ENCODE measurements at regions not wholly inside any gene's neighbourhood (a gene's known extent, or its start where the extent isn't known, plus 50 kb on each side); places are given as distances from the start of the nearest gene placed in this dataset.

GRCh38 chr9:80233906-80234305 lies 662.1 kb downstream of the TLE4 start:
- no peak overlapping the region for H3K4me3 ChIP-seq (ENCODE audit: low read depth, low read length)
- no peak overlapping the region for H3K9ac ChIP-seq (ENCODE audit: low read length)
- no peak overlapping the region for H3K27ac ChIP-seq (ENCODE audit: low read depth, low read length)
- no peaks in the 10 kb centered on the region for H3K27me3 ChIP-seq (ENCODE audit: control insufficient read depth, insufficient read depth, low read length)
- no peaks in the 10 kb centered on the region for H3K9me3 ChIP-seq (ENCODE audit: control insufficient read depth, insufficient read depth, low read depth, low read length)
- peaks cover 4% of the 10 kb centered on the region; the same call in 1 of the 2 replicates for H3K4me1 ChIP-seq (ENCODE audit: control insufficient read depth, insufficient read depth, low read length)
- no peaks in the 10 kb centered on the region for H3K36me3 ChIP-seq (ENCODE audit: control insufficient read depth, insufficient read depth, low read length)

GRCh38 chr9:80233102-80233843 lies 661.5 kb downstream of the TLE4 start:
- Histone ChIP-seq H3K36me3 (ENCODE audit: control insufficient read depth, insufficient read depth, low read length) (no peaks in the 10 kb centered on the region), H3K9me3 (ENCODE audit: control insufficient read depth, insufficient read depth, low read depth, low read length) (no peaks in the 10 kb centered on the region)

GRCh38 chr9:80231318-80232236 lies 659.8 kb downstream of the TLE4 start:
- H3K36me3 ChIP-seq (ENCODE audit: control insufficient read depth, insufficient read depth, low read length): no peaks in the 10 kb centered on the region
- peaks cover 4% of the 10 kb centered on the region; the same call in 1 of the 2 replicates for H3K4me1 ChIP-seq (ENCODE audit: control insufficient read depth, insufficient read depth, low read length)
- H3K9ac ChIP-seq (ENCODE audit: low read length): no peak overlapping the region
- H3K27me3 ChIP-seq (ENCODE audit: control insufficient read depth, insufficient read depth, low read length): no peaks in the 10 kb centered on the region
- H3K4me3 ChIP-seq (ENCODE audit: low read depth, low read length): no peak overlapping the region
- no peaks in the 10 kb centered on the region for H3K9me3 ChIP-seq (ENCODE audit: control insufficient read depth, insufficient read depth, low read depth, low read length)
- H3K27ac ChIP-seq (ENCODE audit: low read depth, low read length): no peak overlapping the region

More at GRCh38 chr9:80233102-80233843, 661.5 kb downstream of the TLE4 start:
- H3K4me1 ChIP-seq (ENCODE audit: control insufficient read depth, insufficient read depth, low read length): peaks cover 4% of the 10 kb centered on the region; the same call in 1 of the 2 replicates
- H3K27me3 ChIP-seq (ENCODE audit: control insufficient read depth, insufficient read depth, low read length): no peaks in the 10 kb centered on the region
- H3K4me3 ChIP-seq (ENCODE audit: low read depth, low read length): no peak overlapping the region
- H3K9ac ChIP-seq (ENCODE audit: low read length): no peak overlapping the region
- H3K27ac ChIP-seq (ENCODE audit: low read depth, low read length): no peak overlapping the region

- H3K9ac ChIP-seq (ENCODE audit: low read length): no peak overlapping the region
- no peak overlapping the region for H3K4me3 ChIP-seq (ENCODE audit: low read depth, low read length)
- no peaks in the 10 kb centered on the region for H3K4me1 ChIP-seq (ENCODE audit: control insufficient read depth, insufficient read depth, low read length)
- no peak overlapping the region for H3K27ac ChIP-seq (ENCODE audit: low read depth, low read length)
- no peaks in the 10 kb centered on the region for H3K27me3 ChIP-seq (ENCODE audit: control insufficient read depth, insufficient read depth, low read length)
- H3K36me3 ChIP-seq (ENCODE audit: control insufficient read depth, insufficient read depth, low read length): no peaks in the 10 kb centered on the region
- H3K9me3 ChIP-seq (ENCODE audit: control insufficient read depth, insufficient read depth, low read depth, low read length): no peaks in the 10 kb centered on the region
Measured at GRCh38 chr9:80223897-80224296, 652.1 kb downstream of the TLE4 start.

GRCh38 chr9:80222466-80223169 lies 650.9 kb downstream of the TLE4 start:
- Histone ChIP-seq H3K4me1 (ENCODE audit: control insufficient read depth, insufficient read depth, low read length) (no peaks in the 10 kb centered on the region), H3K27ac (ENCODE audit: low read depth, low read length) (no peak overlapping the region), H3K9ac (ENCODE audit: low read length) (no peak overlapping the region), H3K36me3 (ENCODE audit: control insufficient read depth, insufficient read depth, low read length) (no peaks in the 10 kb centered on the region), H3K27me3 (ENCODE audit: control insufficient read depth, insufficient read depth, low read length) (no peaks in the 10 kb centered on the region), H3K4me3 (ENCODE audit: low read depth, low read length) (no peak overlapping the region), H3K9me3 (ENCODE audit: control insufficient read depth, insufficient read depth, low read depth, low read length) (no peaks in the 10 kb centered on the region)

GRCh38 chr9:80218328-80218727 lies 646.6 kb downstream of the TLE4 start:
- H3K4me1 ChIP-seq (ENCODE audit: control insufficient read depth, insufficient read depth, low read length): no peaks in the 10 kb centered on the region
- H3K27ac ChIP-seq (ENCODE audit: low read depth, low read length): no peak overlapping the region
- 0 out of 2 replicates have a peak, but pooled peaks cover under 1% of the 10 kb centered on the region for H3K9me3 ChIP-seq (ENCODE audit: control insufficient read depth, insufficient read depth, low read depth, low read length)
- no peak overlapping the region for H3K4me3 ChIP-seq (ENCODE audit: low read depth, low read length)
- H3K36me3 ChIP-seq (ENCODE audit: control insufficient read depth, insufficient read depth, low read length): no peaks in the 10 kb centered on the region
- no peak overlapping the region for H3K9ac ChIP-seq (ENCODE audit: low read length)
- H3K27me3 ChIP-seq (ENCODE audit: control insufficient read depth, insufficient read depth, low read length): no peaks in the 10 kb centered on the region; the same call in 1 of the 2 replicates

GRCh38 chr9:80213613-80214012 lies 641.8 kb downstream of the TLE4 start:
- Histone ChIP-seq H3K9ac (ENCODE audit: low read length) (no peak overlapping the region), H3K36me3 (ENCODE audit: control insufficient read depth, insufficient read depth, low read length) (no peaks in the 10 kb centered on the region), H3K27me3 (ENCODE audit: control insufficient read depth, insufficient read depth, low read length) (no peaks in the 10 kb centered on the region; the same call in 1 of the 2 replicates), H3K4me3 (ENCODE audit: low read depth, low read length) (no peak overlapping the region), H3K4me1 (ENCODE audit: control insufficient read depth, insufficient read depth, low read length) (no peaks in the 10 kb centered on the region), H3K27ac (ENCODE audit: low read depth, low read length) (no peak overlapping the region), H3K9me3 (ENCODE audit: control insufficient read depth, insufficient read depth, low read depth, low read length) (peaks cover 5% of the 10 kb centered on the region; the same call in 1 of the 2 replicates)

- H3K4me1 ChIP-seq (ENCODE audit: control insufficient read depth, insufficient read depth, low read length): no peaks in the 10 kb centered on the region
- H3K4me3 ChIP-seq (ENCODE audit: low read depth, low read length): no peak overlapping the region
- no peak overlapping the region for H3K9ac ChIP-seq (ENCODE audit: low read length)
- no peaks in the 10 kb centered on the region for H3K27me3 ChIP-seq (ENCODE audit: control insufficient read depth, insufficient read depth, low read length)
- H3K36me3 ChIP-seq (ENCODE audit: control insufficient read depth, insufficient read depth, low read length): no peaks in the 10 kb centered on the region
- peaks cover 5% of the 10 kb centered on the region; the same call in 1 of the 2 replicates for H3K9me3 ChIP-seq (ENCODE audit: control insufficient read depth, insufficient read depth, low read depth, low read length)
- no peak overlapping the region for H3K27ac ChIP-seq (ENCODE audit: low read depth, low read length)
Measured at GRCh38 chr9:80208696-80209095, 636.9 kb downstream of the TLE4 start.

- H3K9me3 ChIP-seq (ENCODE audit: control insufficient read depth, insufficient read depth, low read depth, low read length): no peaks in the 10 kb centered on the region
- no peak overlapping the region for H3K4me3 ChIP-seq (ENCODE audit: low read depth, low read length)
- no peaks in the 10 kb centered on the region for H3K27me3 ChIP-seq (ENCODE audit: control insufficient read depth, insufficient read depth, low read length)
- no peaks in the 10 kb centered on the region for H3K36me3 ChIP-seq (ENCODE audit: control insufficient read depth, insufficient read depth, low read length)
- H3K4me1 ChIP-seq (ENCODE audit: control insufficient read depth, insufficient read depth, low read length): no peaks in the 10 kb centered on the region
- H3K27ac ChIP-seq (ENCODE audit: low read depth, low read length): no peak overlapping the region
- H3K9ac ChIP-seq (ENCODE audit: low read length): no peak overlapping the region
Measured at GRCh38 chr9:80204054-80204453, 632.3 kb downstream of the TLE4 start.

- no peak overlapping the region for H3K4me3 ChIP-seq (ENCODE audit: low read depth, low read length)
- H3K27ac ChIP-seq (ENCODE audit: low read depth, low read length): no peak overlapping the region
- no peak overlapping the region for H3K9ac ChIP-seq (ENCODE audit: low read length)
- no peaks in the 10 kb centered on the region for H3K4me1 ChIP-seq (ENCODE audit: control insufficient read depth, insufficient read depth, low read length)
- no peaks in the 10 kb centered on the region for H3K36me3 ChIP-seq (ENCODE audit: control insufficient read depth, insufficient read depth, low read length)
- no peaks in the 10 kb centered on the region for H3K27me3 ChIP-seq (ENCODE audit: control insufficient read depth, insufficient read depth, low read length)
- H3K9me3 ChIP-seq (ENCODE audit: control insufficient read depth, insufficient read depth, low read depth, low read length): no peaks in the 10 kb centered on the region
Measured at GRCh38 chr9:80197661-80198060, 625.9 kb downstream of the TLE4 start.
